ENCODE measurements at regions not wholly inside any gene's neighbourhood (a gene's known extent, or its start where the extent isn't known, plus 50 kb on each side); places are given as distances from the start of the nearest gene placed in this dataset.

- TF ChIP-seq CUX1 (CRISPR knock-in tag; IDR thresholded peaks at IDR 0.05) = no peak
- no peak for TF ChIP-seq COPS2 (conservative IDR thresholded peaks at IDR 0.05)
These were observed 142.9 kb upstream of the CNTN4 start (continued) for GRCh38 chr3:1955750-1956149.

- DNase-seq (ENCODE audit: extremely low read depth in 1 of 4, low spot score in 3 of 4) = no peak
- H3K9me1 ChIP-seq (ENCODE audit: control insufficient read depth, insufficient read depth, low read length) = no peaks in the 10 kb centered on the region
- H3K4me3 ChIP-seq = no peak overlapping the region
- no peaks in the 10 kb centered on the region for H3K79me2 ChIP-seq (ENCODE audit: control insufficient read depth, insufficient read depth, low read length)
- H3K27me3 ChIP-seq (ENCODE audit: control insufficient read depth in 2 of 2, insufficient read depth in 2 of 2, low read length in 2 of 2) = no peaks in the 10 kb centered on the region
- no peak for FAIRE-seq
- ChIA-PET POLR2A (no interaction called here), CTCF (ENCODE audit: low intra/inter-chr PET ratio) (no interaction called here)
- H3K36me3 ChIP-seq (ENCODE audit: control insufficient read depth, insufficient read depth, low read length) = no peaks in the 10 kb centered on the region
- no peak overlapping the region for H3K27ac ChIP-seq (ENCODE audit: extremely low read depth, low read depth, low read length)
- BruUV-seq (replicated peaks) = no TSS peak
- WGBS (ENCODE audit: insufficient coverage, low coverage, missing lambda C conversion rate) = 0% methylated on average over 3 of the region's 3 CpGs
- intact Hi-C loops (cut with micrococcal nuclease) = no loop called here
- no peak for ATAC-seq
- no peaks in the 10 kb centered on the region for H3K4me1 ChIP-seq (replicated peaks in 1 of 2; ENCODE audit: control insufficient read depth in 2 of 2, insufficient read depth in 2 of 2, low read length in 2 of 2)
- in situ Hi-C loops (cut with MboI) = no loop called here
- H2AFZ ChIP-seq (ENCODE audit: low read depth, low read length) = no peak overlapping the region
- no peak overlapping the region for H3K9ac ChIP-seq (ENCODE audit: insufficient read depth in 1 of 2, low read depth in 2 of 2, low read length in 2 of 2)
- H3K9me3 ChIP-seq (replicated peaks; ENCODE audit: control insufficient read depth, insufficient read depth, low read depth, low read length) = peaks cover 2% of the 10 kb centered on the region; the same call in 1 of the 2 replicates
- no peaks in the 10 kb centered on the region for H4K20me1 ChIP-seq (replicated peaks; ENCODE audit: control insufficient read depth, insufficient read depth, low read length)
- no peak overlapping the region for H3K4me2 ChIP-seq (ENCODE audit: insufficient read depth, low read length)
- no peak for TF ChIP-seq RBM14 (IDR thresholded peaks at IDR 0.05; ENCODE audit: borderline replicate concordance, insufficient read depth, low read depth, low read length)
- TF ChIP-seq U2AF2 (optimal IDR thresholded peaks at IDR 0.05; ENCODE audit: low read depth, low read length) = no peak
- no peak for TF ChIP-seq SMARCC2 (IDR thresholded peaks at IDR 0.05; ENCODE audit: low read depth)
- no peak for TF ChIP-seq FOXK1 (CRISPR knock-in tag; IDR thresholded peaks at IDR 0.05; ENCODE audit: borderline replicate concordance)
- no peak for TF ChIP-seq RERE (CRISPR knock-in tag; IDR thresholded peaks at IDR 0.05; ENCODE audit: borderline replicate concordance)
- TF ChIP-seq TARDBP (IDR thresholded peaks at IDR 0.05) = no peak
- no peak for TF ChIP-seq SNRNP70 (optimal IDR thresholded peaks at IDR 0.05; ENCODE audit: low read depth, low read length)
- TF ChIP-seq TOE1 (IDR thresholded peaks at IDR 0.05; ENCODE audit: borderline replicate concordance) = no peak
- TF ChIP-seq TOE1 (CRISPR knock-in tag; IDR thresholded peaks at IDR 0.05; ENCODE audit: borderline replicate concordance, low read depth) = no peak
- no peak for TF ChIP-seq MIER1 (IDR thresholded peaks at IDR 0.05; ENCODE audit: low read depth)
These were observed 138.2 kb upstream of the CNTN4 start for GRCh38 chr3:1960506-1960905.
